ENCODE measurements at regions not wholly inside any gene's neighbourhood (a gene's known extent, or its start where the extent isn't known, plus 50 kb on each side); places are given as distances from the start of the nearest gene placed in this dataset.

- TF ChIP-seq CTCF (conservative IDR thresholded peaks at IDR 0.05) (no peak), ZFX (IDR thresholded peaks at IDR 0.05) (no peak)
Observed at GRCh38 chr3:13221491-13222061, 148.3 kb upstream of the IQSEC1 start.
